ENCODE measurements at regions not wholly inside any gene's neighbourhood (a gene's known extent, or its start where the extent isn't known, plus 50 kb on each side); places are given as distances from the start of the nearest gene placed in this dataset.

GRCh38 chr9:99362321-99362720, 140.2 kb downstream of the SEC61B start:
- Histone ChIP-seq H3K36me3 (ENCODE audit: insufficient read depth, low read length) (no peaks in the 10 kb centered on the region), H3K79me2 (ENCODE audit: control insufficient read depth, insufficient read depth, low read length, unreplicated experiment) (no peaks in the 10 kb centered on the region), H3K27ac (ENCODE audit: low read depth, low read length) (no peak overlapping the region), H2AFZ (ENCODE audit: low read length, unreplicated experiment) (no peak overlapping the region), H3K4me3 (ENCODE audit: low read depth, low read length) (no peak overlapping the region), H3K4me1 (ENCODE audit: control insufficient read depth, insufficient read depth, low read length, unreplicated experiment) (no peaks in the 10 kb centered on the region), H3K27me3 (ENCODE audit: insufficient read depth, low read length) (peaks cover 48% of the 10 kb centered on the region)

- H3K79me2 ChIP-seq (ENCODE audit: control insufficient read depth, insufficient read depth, low read length, unreplicated experiment) = no peaks in the 10 kb centered on the region
- H3K4me3 ChIP-seq (ENCODE audit: low read depth, low read length) = no peak overlapping the region
- H2AFZ ChIP-seq (ENCODE audit: low read length, unreplicated experiment) = no peak overlapping the region
- H3K4me1 ChIP-seq (ENCODE audit: control insufficient read depth, insufficient read depth, low read length, unreplicated experiment) = peaks cover 4% of the 10 kb centered on the region
- H3K27me3 ChIP-seq (ENCODE audit: insufficient read depth, low read length) = peaks cover 48% of the 10 kb centered on the region
- no peaks in the 10 kb centered on the region for H3K36me3 ChIP-seq (ENCODE audit: insufficient read depth, low read length)
- no peak overlapping the region for H3K27ac ChIP-seq (ENCODE audit: low read depth, low read length)
Measured at GRCh38 chr9:99363509-99363908, 141.4 kb downstream of the SEC61B start.

- Histone ChIP-seq H3K27me3 (ENCODE audit: insufficient read depth, low read length) (peaks cover 34% of the 10 kb centered on the region), H3K79me2 (ENCODE audit: control insufficient read depth, insufficient read depth, low read length, unreplicated experiment) (no peaks in the 10 kb centered on the region), H3K36me3 (ENCODE audit: insufficient read depth, low read length) (no peaks in the 10 kb centered on the region), H3K4me1 (ENCODE audit: control insufficient read depth, insufficient read depth, low read length, unreplicated experiment) (peaks cover 4% of the 10 kb centered on the region), H2AFZ (ENCODE audit: low read length, unreplicated experiment) (no peak overlapping the region), H3K27ac (ENCODE audit: low read depth, low read length) (no peak overlapping the region), H3K4me3 (ENCODE audit: low read depth, low read length) (no peak overlapping the region)
Measured at GRCh38 chr9:99365233-99365980, 143.3 kb downstream of the SEC61B start.

DNA sequence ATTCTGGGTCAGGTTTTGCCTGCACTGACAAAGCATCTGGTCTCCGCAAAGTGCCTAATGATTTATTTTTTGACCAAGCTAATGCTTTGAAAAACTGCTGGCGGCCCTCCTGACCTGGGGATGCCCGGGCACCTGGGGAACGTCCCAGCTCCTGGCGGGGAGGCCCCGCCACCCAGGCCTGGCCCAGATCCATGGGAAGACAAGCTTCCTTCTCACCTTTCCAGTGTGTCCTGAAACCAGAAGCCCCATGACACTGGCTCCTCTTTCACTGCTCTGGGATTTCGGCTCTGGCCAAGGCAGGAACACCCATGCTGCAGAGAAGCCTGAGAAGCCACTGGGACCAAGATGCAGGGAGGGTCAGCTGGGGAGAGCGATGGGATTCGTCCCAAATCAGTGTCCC, 144.1 kb downstream of the SEC61B start:
- Histone ChIP-seq H3K79me2 (ENCODE audit: control insufficient read depth, insufficient read depth, low read length, unreplicated experiment) (no peaks in the 10 kb centered on the region), H3K36me3 (ENCODE audit: insufficient read depth, low read length) (no peaks in the 10 kb centered on the region), H3K4me1 (ENCODE audit: control insufficient read depth, insufficient read depth, low read length, unreplicated experiment) (peaks cover 4% of the 10 kb centered on the region), H3K4me3 (ENCODE audit: low read depth, low read length) (no peak overlapping the region), H3K27me3 (ENCODE audit: insufficient read depth, low read length) (peaks cover 34% of the 10 kb centered on the region), H3K27ac (ENCODE audit: low read depth, low read length) (no peak overlapping the region), H2AFZ (ENCODE audit: low read length, unreplicated experiment) (no peak overlapping the region)

GRCh38 chr9:99366621-99367020, 144.5 kb downstream of the SEC61B start:
- Histone ChIP-seq H3K4me3 (ENCODE audit: low read depth, low read length) (no peak overlapping the region), H3K4me1 (ENCODE audit: control insufficient read depth, insufficient read depth, low read length, unreplicated experiment) (peaks cover 4% of the 10 kb centered on the region), H3K36me3 (ENCODE audit: insufficient read depth, low read length) (no peaks in the 10 kb centered on the region), H3K27me3 (ENCODE audit: insufficient read depth, low read length) (peaks cover 34% of the 10 kb centered on the region), H2AFZ (ENCODE audit: low read length, unreplicated experiment) (no peak overlapping the region), H3K27ac (ENCODE audit: low read depth, low read length) (no peak overlapping the region), H3K79me2 (ENCODE audit: control insufficient read depth, insufficient read depth, low read length, unreplicated experiment) (no peaks in the 10 kb centered on the region)

DNA sequence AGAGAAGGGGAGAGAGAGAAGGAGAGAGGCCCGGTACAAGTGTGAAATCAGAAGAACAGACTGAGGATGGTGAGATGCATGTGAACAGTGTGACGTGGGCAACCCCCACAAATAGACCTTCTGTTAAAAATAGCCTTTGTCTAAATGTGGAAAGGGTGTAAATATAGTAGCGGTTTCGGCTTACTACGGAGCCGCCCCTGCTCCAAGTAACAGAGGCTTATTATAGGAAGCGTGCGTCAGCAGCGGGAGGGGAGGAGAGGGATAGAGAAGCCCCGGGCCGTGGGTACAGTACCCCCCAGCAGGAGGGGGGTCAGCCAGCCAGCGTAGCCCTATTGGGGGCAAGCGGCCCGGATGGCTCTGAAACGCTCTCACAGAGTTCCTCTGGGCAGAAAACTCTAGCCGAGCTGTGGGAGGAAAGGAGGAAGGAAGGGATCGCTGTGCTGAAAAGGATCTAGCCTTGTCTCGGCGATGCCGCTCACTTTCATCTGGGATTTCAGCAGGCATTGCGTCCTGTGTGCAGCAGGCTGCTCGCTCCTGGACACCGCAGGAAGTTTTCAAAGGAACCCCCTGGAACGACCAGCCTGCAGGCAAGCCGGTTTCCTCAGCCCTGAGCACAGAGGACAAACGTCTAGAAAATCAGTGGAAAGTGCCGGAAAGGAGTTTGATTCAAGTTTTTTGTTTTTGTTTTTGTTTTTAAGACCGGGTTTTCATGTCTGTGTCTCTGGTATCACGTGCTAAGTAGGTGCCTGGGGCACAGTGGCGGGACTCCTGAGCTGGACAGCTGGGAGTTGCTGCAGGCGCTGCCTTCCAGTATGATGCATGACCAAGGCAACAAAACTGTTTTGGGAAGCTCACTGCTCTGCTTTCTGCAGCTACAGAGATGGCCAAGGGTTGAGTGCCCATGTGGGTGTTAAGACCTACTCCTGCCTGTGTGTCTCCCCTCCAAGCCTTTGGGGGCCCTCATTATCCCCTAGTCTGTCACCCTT, 146.6 kb downstream of the SEC61B start:
- no peaks in the 10 kb centered on the region for H3K79me2 ChIP-seq (ENCODE audit: control insufficient read depth, insufficient read depth, low read length, unreplicated experiment)
- peaks cover 4% of the 10 kb centered on the region for H3K4me1 ChIP-seq (ENCODE audit: control insufficient read depth, insufficient read depth, low read length, unreplicated experiment)
- H3K36me3 ChIP-seq (ENCODE audit: insufficient read depth, low read length) = no peaks in the 10 kb centered on the region
- H3K27me3 ChIP-seq (ENCODE audit: insufficient read depth, low read length) = peaks cover 28% of the 10 kb centered on the region; the same call in 1 of the 2 replicates
- peak overlapping the region; percentile 92 for H2AFZ ChIP-seq (ENCODE audit: low read length, unreplicated experiment)
- no peak overlapping the region for H3K27ac ChIP-seq (ENCODE audit: low read depth, low read length)
- H3K4me3 ChIP-seq (ENCODE audit: low read depth, low read length) = peak overlapping the region; percentile 76

- H3K79me2 ChIP-seq (ENCODE audit: control insufficient read depth, insufficient read depth, low read length, unreplicated experiment) = no peaks in the 10 kb centered on the region
- H3K27ac ChIP-seq (ENCODE audit: low read depth, low read length) = no peak overlapping the region
Measured at GRCh38 chr9:99369327-99369722, 147.2 kb downstream of the SEC61B start.

DNA sequence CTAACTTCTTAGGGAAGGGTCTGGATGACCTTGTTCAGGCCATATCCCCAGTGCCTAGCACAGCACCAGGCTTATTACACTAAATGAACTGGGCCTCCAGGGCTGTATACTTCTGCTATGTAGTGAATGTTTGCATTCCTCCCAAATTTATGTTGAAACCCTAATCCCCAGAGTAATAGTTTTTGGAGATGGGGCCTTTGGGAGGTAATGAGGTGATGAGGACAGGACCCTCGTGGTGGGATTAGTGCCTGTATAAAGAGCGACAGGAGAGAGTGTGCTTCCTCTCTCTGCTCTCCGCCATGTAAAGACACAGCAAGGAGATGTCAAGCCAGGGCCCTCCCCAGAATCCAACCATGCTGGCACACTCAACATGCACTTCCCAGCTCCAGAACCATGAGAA, 148.3 kb downstream of the SEC61B start:
- Histone ChIP-seq H3K4me3 (ENCODE audit: low read depth, low read length) (no peak overlapping the region), H3K4me1 (ENCODE audit: control insufficient read depth, insufficient read depth, low read length, unreplicated experiment) (peaks cover 6% of the 10 kb centered on the region), H3K79me2 (ENCODE audit: control insufficient read depth, insufficient read depth, low read length, unreplicated experiment) (no peaks in the 10 kb centered on the region), H3K27ac (ENCODE audit: low read depth, low read length) (no peak overlapping the region), H3K27me3 (ENCODE audit: insufficient read depth, low read length) (peaks cover 22% of the 10 kb centered on the region; the same call in 1 of the 2 replicates), H3K36me3 (ENCODE audit: insufficient read depth, low read length) (no peaks in the 10 kb centered on the region), H2AFZ (ENCODE audit: low read length, unreplicated experiment) (no peak overlapping the region)

More at GRCh38 chr9:99369327-99369722, 147.2 kb downstream of the SEC61B start:
- H3K4me3 ChIP-seq (ENCODE audit: low read depth, low read length) = no peak overlapping the region
- peaks cover 4% of the 10 kb centered on the region for H3K4me1 ChIP-seq (ENCODE audit: control insufficient read depth, insufficient read depth, low read length, unreplicated experiment)
- H2AFZ ChIP-seq (ENCODE audit: low read length, unreplicated experiment) = no peak overlapping the region
- no peaks in the 10 kb centered on the region for H3K36me3 ChIP-seq (ENCODE audit: insufficient read depth, low read length)
- H3K27me3 ChIP-seq (ENCODE audit: insufficient read depth, low read length) = peaks cover 22% of the 10 kb centered on the region; the same call in 1 of the 2 replicates

- Histone ChIP-seq H2AFZ (ENCODE audit: low read length, unreplicated experiment) (no peak overlapping the region), H3K4me3 (ENCODE audit: low read depth, low read length) (no peak overlapping the region), H3K4me1 (ENCODE audit: control insufficient read depth, insufficient read depth, low read length, unreplicated experiment) (peaks cover 12% of the 10 kb centered on the region), H3K27ac (ENCODE audit: low read depth, low read length) (no peak overlapping the region), H3K36me3 (ENCODE audit: insufficient read depth, low read length) (no peaks in the 10 kb centered on the region), H3K27me3 (ENCODE audit: insufficient read depth, low read length) (peaks cover 29% of the 10 kb centered on the region; the same call in 1 of the 2 replicates), H3K79me2 (ENCODE audit: control insufficient read depth, insufficient read depth, low read length, unreplicated experiment) (no peaks in the 10 kb centered on the region)
Measured at GRCh38 chr9:99371376-99371775, 149.3 kb downstream of the SEC61B start.

- no peak overlapping the region for H3K4me3 ChIP-seq (ENCODE audit: low read depth, low read length)
- peaks cover 8% of the 10 kb centered on the region for H3K4me1 ChIP-seq (ENCODE audit: control insufficient read depth, insufficient read depth, low read length, unreplicated experiment)
- H2AFZ ChIP-seq (ENCODE audit: low read length, unreplicated experiment) = no peak overlapping the region
- no peak overlapping the region for H3K27ac ChIP-seq (ENCODE audit: low read depth, low read length)
- H3K27me3 ChIP-seq (ENCODE audit: insufficient read depth, low read length) = peaks cover 37% of the 10 kb centered on the region; the same call in 1 of the 2 replicates
- H3K79me2 ChIP-seq (ENCODE audit: control insufficient read depth, insufficient read depth, low read length, unreplicated experiment) = no peaks in the 10 kb centered on the region
- no peaks in the 10 kb centered on the region for H3K36me3 ChIP-seq (ENCODE audit: insufficient read depth, low read length)
Measured at GRCh38 chr9:99373912-99374311, 151.8 kb downstream of the SEC61B start.
